A549 (cell line): ENCODE measurements at regions not wholly inside any gene's neighbourhood (a gene's known extent, or its start where the extent isn't known, plus 50 kb on each side); places are given as distances from the start of the nearest gene placed in this dataset.

Experiments
- ATAC-seq, 2 experiments: fragments of 200-7000 bp in 1 of 2; fragments of >200 bp in 1 of 2; cut with Nextera tagmentation in 1 of 2; cut with Tn5 transposase in 1 of 2; 3 replicates each; pipeline versions ENCODE4 v1.8.0 to v1.9.1; 2018 to 2020; ENCODE audit warnings: mild to moderate bottlenecking in 1 of 2, moderate library complexity in 1 of 2
- CTCF ChIA-PET: fragments of 300-600 bp; sonication (Branson Sonifier 250); formaldehyde crosslinking; extraction: SDS; loops from one replicate; lab custom pipeline; 2021; ENCODE audit warnings: antibody characterized with exemption, inconsistent platforms; lab: Yijun Ruan, JAX
- POLR2A ChIA-PET: fragments of 350-600 bp; formaldehyde crosslinking; extraction: SDS; loops from one replicate; lab custom pipeline; 2021; ENCODE audit warnings: antibody characterized with exemption, inconsistent platforms; lab: Yijun Ruan, JAX
- DNase-seq, 2 experiments: peaks; one replicate each; pipeline versions ENCODE4 v3.0.0 to v3.0.0-alpha.2; 2011 to 2016; ENCODE audit warnings: low read depth in 1 of 2, low spot score in 1 of 2
- FAIRE-seq: peaks from 2 replicates; lab custom pipeline; 2011; peaks lifted over from hg19 to GRCh38; lab: Jason Lieb, UNC
- H3K27ac ChIP-seq, 2 experiments: fragments of >200 bp; sonication (Bioruptor Twin); formaldehyde crosslinking; 3 replicates each; pipeline ENCODE4 v1.5.1; 2016 to 2017
- H3K4me1 ChIP-seq: fragments of >200 bp; sonication (Bioruptor Twin); formaldehyde crosslinking; 3 replicates; pipeline ENCODE4 v1.6.1; 2016
- H3K4me2 ChIP-seq: fragments of >200 bp; sonication (Bioruptor Twin); formaldehyde crosslinking; 3 replicates; pipeline ENCODE4 v1.6.1; 2016
- H3K4me3 ChIP-seq: fragments of >200 bp; sonication (Bioruptor Twin); formaldehyde crosslinking; 3 replicates; pipeline ENCODE4 v1.5.1; 2016
- H3K9me3 ChIP-seq: fragments of >200 bp; sonication (Bioruptor Twin); formaldehyde crosslinking; 3 replicates; pipeline ENCODE4 v1.6.1; 2016
- BCL3 ChIP-seq: fragments of >200 bp; sonication (Bioruptor Twin); formaldehyde crosslinking; IDR thresholded peaks from 3 replicates; pipeline ENCODE4 v1.6.1; 2016
- BHLHE40 ChIP-seq: IDR thresholded peaks from 2 replicates; pipeline ENCODE4 v1.6.1; 2012; ENCODE audit warnings: low read depth, low read length, inconsistent platforms
- EHF ChIP-seq: fragments of 250-450 bp; sonication (Bioruptor Pico); IDR thresholded peaks from 2 replicates; pipeline ENCODE4 v1.5.0; 2020; ENCODE audit warnings: mild to moderate bottlenecking
- EHMT2 ChIP-seq: fragments of 200-600 bp; sonication (generic); IDR thresholded peaks from 2 replicates; pipeline ENCODE4 v1.6.1; 2016; ENCODE audit warnings: antibody characterized with exemption, low read depth, mild to moderate bottlenecking, moderate library complexity
- ELK1 ChIP-seq: fragments of 150-350 bp; IDR thresholded peaks from 2 replicates; pipeline ENCODE4 v1.6.1; 2014; ENCODE audit warnings: low read depth, mild to moderate bottlenecking, low read length
- HEYL ChIP-seq: fragments of 250-450 bp; sonication (Bioruptor Pico); IDR thresholded peaks from 2 replicates; pipeline ENCODE4 v1.8.0; 2021; ENCODE audit warnings: mild to moderate bottlenecking, moderate library complexity
- JUNB ChIP-seq: fragments of >200 bp; sonication (Bioruptor Twin); formaldehyde crosslinking; IDR thresholded peaks from 2 replicates; pipeline ENCODE4 v1.6.1; 2016
- MAZ ChIP-seq: fragments of 150-350 bp; IDR thresholded peaks from 2 replicates; pipeline ENCODE4 v1.6.1; 2014; ENCODE audit warnings: antibody characterized with exemption, low read depth, low read length, borderline replicate concordance
- MYC ChIP-seq: IDR thresholded peaks from 2 replicates; pipeline ENCODE4 v1.6.1; 2012; ENCODE audit warnings: mild to moderate bottlenecking, inconsistent platforms, low read length, improper control_type of control experiment, borderline replicate concordance
- NPAS2 ChIP-seq: fragments of 250-450 bp; sonication (Bioruptor Pico); IDR thresholded peaks from 2 replicates; pipeline ENCODE4 v1.8.0; 2022; ENCODE audit warnings: mild to moderate bottlenecking, moderate library complexity, borderline replicate concordance
- NR3C1 ChIP-seq: fragments of >200 bp; sonication (Bioruptor Twin); formaldehyde crosslinking; IDR thresholded peaks from 3 replicates; pipeline ENCODE4 v1.6.1; 2017
- PBX3 ChIP-seq: IDR thresholded peaks from 2 replicates; pipeline ENCODE4 v1.6.1; 2012
- PHF8 ChIP-seq: fragments of 200-600 bp; sonication (generic); IDR thresholded peaks from 2 replicates; pipeline ENCODE4 v1.6.1; 2016; ENCODE audit warnings: low read depth, mild to moderate bottlenecking, antibody characterized with exemption, moderate library complexity, borderline replicate concordance
- POLR2A ChIP-seq: IDR thresholded peaks from 2 replicates; pipeline ENCODE4 v1.6.1; 2012; ENCODE audit warnings: mild to moderate bottlenecking, low read length
- POLR2AphosphoS2 ChIP-seq: conservative IDR thresholded peaks from 2 replicates; pipeline ENCODE4 v1.6.1; 2012; ENCODE audit warnings: low read length, improper control_type of control experiment, inconsistent platforms
- RAD21 ChIP-seq, 2 experiments: fragments of >200 bp in 1 of 2; sonication (Bioruptor Twin) in 1 of 2; formaldehyde crosslinking in 1 of 2; IDR thresholded peaks in 1 of 2; conservative IDR thresholded peaks in 1 of 2; 2 replicates in 1 of 2; 3 replicates in 1 of 2; pipeline ENCODE4 v1.6.1; 2012 to 2018; ENCODE audit warnings: inconsistent platforms in 1 of 2
- RFX5 ChIP-seq: fragments of 450-650 bp; IDR thresholded peaks from 2 replicates; pipeline ENCODE4 v1.7.1; 2014; ENCODE audit warnings: antibody characterized with exemption, mild to moderate bottlenecking, moderate library complexity
- RNF2 ChIP-seq: fragments of 200-600 bp; sonication (generic); IDR thresholded peaks from 2 replicates; pipeline ENCODE4 v1.6.1; 2016; ENCODE audit warnings: low read depth, mild to moderate bottlenecking, antibody characterized with exemption, moderate library complexity, borderline replicate concordance
- TFCP2L1 ChIP-seq: fragments of 250-450 bp; sonication (Bioruptor Pico); IDR thresholded peaks from 2 replicates; pipeline ENCODE4 v1.5.0; 2021; ENCODE audit warnings: mild to moderate bottlenecking
- WGBS: methylation state at CpG from one replicate; pipeline ENCODE4 v1.1.6; 2017; ENCODE audit errors: missing lambda C conversion rate; 5-methylcytosine and 5-hydroxymethylcytosine counted together

- POLR2A ChIA-PET: no interaction called here
- TF ChIP-seq EHF: no peak
- TF ChIP-seq JUNB: no peak
- no peak for TF ChIP-seq BHLHE40
- TF ChIP-seq EHMT2: no peak
- TF ChIP-seq MAZ: no peak
- no peak for TF ChIP-seq RNF2
- ATAC-seq (no peak), DNase-seq (no peak), FAIRE-seq (no peak)
- CTCF ChIA-PET: interaction anchor here (0.7 kb wide), 1 partner anchor 132 kb away, joined by 3 read pairs; no protein-coding TSS in a partner anchor
- H3K4me1 ChIP-seq: no peaks in the 10 kb centered on the region
- 13% methylated on average over 3 of the region's 3 CpGs for WGBS
- H3K4me3 ChIP-seq: no peak overlapping the region
- no peak overlapping the region for H3K27ac ChIP-seq
- H3K9me3 ChIP-seq: no peaks in the 10 kb centered on the region
- H3K4me2 ChIP-seq: no peak overlapping the region
Measured at GRCh38 chr9:19624519-19624918, 164.3 kb downstream of the SLC24A2 start.

- WGBS: 16% methylated on average over 4 of the region's 4 CpGs
- ATAC-seq: no peak
- CTCF ChIA-PET: interaction anchor here (0.7 kb wide), 1 partner anchor 131 kb away, joined by 3 read pairs; no protein-coding TSS in a partner anchor
Measured at GRCh38 chr9:19623941-19624340, 164.9 kb downstream of the SLC24A2 start.

GRCh38 chr9:19620326-19620725 lies 168.5 kb downstream of the SLC24A2 start:
- no peak overlapping the region for H3K4me2 ChIP-seq
- DNase-seq (no peak), FAIRE-seq (no peak), ATAC-seq (no peak)
- CTCF ChIA-PET: no interaction called here
- POLR2A ChIA-PET: no interaction called here
- H3K27ac ChIP-seq: no peak overlapping the region
- under 1% methylated on average over 4 of the region's 4 CpGs for WGBS
- H3K4me1 ChIP-seq: no peaks in the 10 kb centered on the region
- no peaks in the 10 kb centered on the region for H3K9me3 ChIP-seq
- no peak overlapping the region for H3K4me3 ChIP-seq
- TF ChIP-seq POLR2AphosphoS2 (no peak), PHF8 (no peak), POLR2A (no peak), PBX3 (no peak), RAD21 (conservative IDR thresholded peaks at IDR 0.05 in 1 of 2, IDR thresholded peaks at IDR 0.05 in 1 of 2) (no peak), NPAS2 (CRISPR knock-in tag) (no peak), HEYL (CRISPR knock-in tag) (no peak), JUNB (no peak), TFCP2L1 (CRISPR knock-in tag) (no peak)

More at GRCh38 chr9:19623941-19624340, 164.9 kb downstream of the SLC24A2 start:
- H3K9me3 ChIP-seq: no peaks in the 10 kb centered on the region
- H3K4me1 ChIP-seq: no peaks in the 10 kb centered on the region
- H3K27ac ChIP-seq: no peak overlapping the region
- DNase-seq (no peak), FAIRE-seq (no peak)
- no peak overlapping the region for H3K4me2 ChIP-seq
- POLR2A ChIA-PET: no interaction called here
- TF ChIP-seq BHLHE40 (no peak), NR3C1 (no peak), ELK1 (no peak), POLR2AphosphoS2 (no peak), RAD21 (conservative IDR thresholded peaks at IDR 0.05 in 1 of 2, IDR thresholded peaks at IDR 0.05 in 1 of 2) (no peak), MYC (no peak), RFX5 (no peak), BCL3 (no peak), MAZ (no peak), TFCP2L1 (CRISPR knock-in tag) (no peak)
- no peak overlapping the region for H3K4me3 ChIP-seq
